Gastrocnemius medialis (tissue), 4 donors: ENCODE measurements at regions not wholly inside any gene's neighbourhood (a gene's known extent, or its start where the extent isn't known, plus 50 kb on each side); places are given as distances from the start of the nearest gene placed in this dataset.

ENCODE experiments used
- CTCF ChIP-seq, 5 experiments: fragments of 450-650 bp in 3 of 5; fragments of 200-600 bp in 2 of 5; sonication (generic) in 2 of 5; IDR thresholded peaks in 4 of 5; conservative IDR thresholded peaks in 1 of 5; 1 replicate in 4 of 5; 2 replicates in 1 of 5; pipeline ENCODE4 v1.5.1; 2016 to 2019; ENCODE audit warnings: antibody characterized with exemption in 5 of 5, mild to moderate bottlenecking in 3 of 5, moderate library complexity in 3 of 5
- POLR2A ChIP-seq, 2 donors: fragments of 450-650 bp; IDR thresholded peaks; one replicate each; pipeline ENCODE4 v1.6.1; 2017; ENCODE audit warnings: antibody characterized with exemption in 2 of 2, mild to moderate bottlenecking in 2 of 2, moderate library complexity in 2 of 2

- TF ChIP-seq CTCF (IDR thresholded peaks at IDR 0.05 in 4 of 5, conservative IDR thresholded peaks at IDR 0.05 in 1 of 5) (no peak), POLR2A (IDR thresholded peaks at IDR 0.05) (no peak)
Measured at GRCh38 chr1:59123081-59123681, 173.7 kb upstream of the FGGY start.
